WERI-Rb-1 (cell line): ENCODE measurements at regions not wholly inside any gene's neighbourhood (a gene's known extent, or its start where the extent isn't known, plus 50 kb on each side); places are given as distances from the start of the nearest gene placed in this dataset.
A peak's percentile ranks its signal among the peaks of the same experiment; 100 is the strongest.

ENCODE experiments used
- DNase-seq: peaks from one replicate; pipeline ENCODE4 v3.0.0-alpha.2; 2020
- H3K27ac ChIP-seq: fragments of 250-450 bp; sonication (Bioruptor Pico); 2 replicates; pipeline ENCODE4 v1.5.1; 2020; ENCODE audit warnings: mild to moderate bottlenecking, moderate library complexity
- H3K27me3 ChIP-seq: fragments of 250-450 bp; sonication (Bioruptor Pico); 2 replicates; pipeline ENCODE4 v1.5.1; 2021; ENCODE audit warnings: mild to moderate bottlenecking, low read depth, moderate library complexity; ENCODE audit not compliant: insufficient read depth, severe bottlenecking
- H3K36me3 ChIP-seq: fragments of 250-450 bp; sonication (Bioruptor Pico); 2 replicates; pipeline ENCODE4 v1.5.1; 2020; ENCODE audit warnings: mild to moderate bottlenecking, moderate library complexity
- H3K4me3 ChIP-seq: 2 replicates; pipeline ENCODE4 v1.5.1; 2011; ENCODE audit warnings: low read depth, mild to moderate bottlenecking, control low read depth, low read length
- H3K9me3 ChIP-seq: fragments of 250-450 bp; sonication (Bioruptor Pico); 2 replicates; pipeline ENCODE4 v1.5.1; 2021; ENCODE audit warnings: mild to moderate bottlenecking, moderate library complexity; ENCODE audit not compliant: severe bottlenecking
- TF ChIP-seq, protein P1 (sequence below): IDR thresholded peaks from 2 replicates; pipeline ENCODE4 v1.5.1; 2011; ENCODE audit warnings: low read depth, mild to moderate bottlenecking, control low read depth, inconsistent platforms, low read length

DNA sequence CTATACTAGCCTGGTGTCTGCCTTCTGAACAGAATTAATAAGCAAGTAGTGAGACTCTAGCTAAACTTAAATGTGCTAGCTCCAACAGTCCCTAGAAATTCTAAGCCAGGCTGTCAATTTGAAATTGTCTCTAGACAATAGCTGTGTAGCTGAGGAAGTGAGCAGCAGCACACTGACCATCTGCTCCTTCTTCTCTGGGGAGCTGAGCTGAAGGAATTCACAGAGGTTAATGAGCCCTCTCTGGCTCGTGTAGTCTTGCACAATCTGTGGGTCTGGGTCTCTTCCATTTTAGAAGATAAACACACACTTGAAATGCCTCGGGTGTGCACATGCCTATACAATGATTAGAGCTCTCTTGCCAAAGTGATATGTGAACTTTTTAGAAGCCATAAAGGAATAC is 63.5 kb upstream of the BARX1 start:
- Histone ChIP-seq H3K27me3 (no peaks in the 10 kb centered on the region), H3K9me3 (peaks cover 12% of the 10 kb centered on the region), H3K27ac (no peak overlapping the region), H3K36me3 (no peaks in the 10 kb centered on the region), H3K4me3 (no peak overlapping the region)
- DNase-seq: peak; percentile 44
- TF ChIP-seq, protein P1, sequence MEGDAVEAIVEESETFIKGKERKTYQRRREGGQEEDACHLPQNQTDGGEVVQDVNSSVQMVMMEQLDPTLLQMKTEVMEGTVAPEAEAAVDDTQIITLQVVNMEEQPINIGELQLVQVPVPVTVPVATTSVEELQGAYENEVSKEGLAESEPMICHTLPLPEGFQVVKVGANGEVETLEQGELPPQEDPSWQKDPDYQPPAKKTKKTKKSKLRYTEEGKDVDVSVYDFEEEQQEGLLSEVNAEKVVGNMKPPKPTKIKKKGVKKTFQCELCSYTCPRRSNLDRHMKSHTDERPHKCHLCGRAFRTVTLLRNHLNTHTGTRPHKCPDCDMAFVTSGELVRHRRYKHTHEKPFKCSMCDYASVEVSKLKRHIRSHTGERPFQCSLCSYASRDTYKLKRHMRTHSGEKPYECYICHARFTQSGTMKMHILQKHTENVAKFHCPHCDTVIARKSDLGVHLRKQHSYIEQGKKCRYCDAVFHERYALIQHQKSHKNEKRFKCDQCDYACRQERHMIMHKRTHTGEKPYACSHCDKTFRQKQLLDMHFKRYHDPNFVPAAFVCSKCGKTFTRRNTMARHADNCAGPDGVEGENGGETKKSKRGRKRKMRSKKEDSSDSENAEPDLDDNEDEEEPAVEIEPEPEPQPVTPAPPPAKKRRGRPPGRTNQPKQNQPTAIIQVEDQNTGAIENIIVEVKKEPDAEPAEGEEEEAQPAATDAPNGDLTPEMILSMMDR: no peak

DNA sequence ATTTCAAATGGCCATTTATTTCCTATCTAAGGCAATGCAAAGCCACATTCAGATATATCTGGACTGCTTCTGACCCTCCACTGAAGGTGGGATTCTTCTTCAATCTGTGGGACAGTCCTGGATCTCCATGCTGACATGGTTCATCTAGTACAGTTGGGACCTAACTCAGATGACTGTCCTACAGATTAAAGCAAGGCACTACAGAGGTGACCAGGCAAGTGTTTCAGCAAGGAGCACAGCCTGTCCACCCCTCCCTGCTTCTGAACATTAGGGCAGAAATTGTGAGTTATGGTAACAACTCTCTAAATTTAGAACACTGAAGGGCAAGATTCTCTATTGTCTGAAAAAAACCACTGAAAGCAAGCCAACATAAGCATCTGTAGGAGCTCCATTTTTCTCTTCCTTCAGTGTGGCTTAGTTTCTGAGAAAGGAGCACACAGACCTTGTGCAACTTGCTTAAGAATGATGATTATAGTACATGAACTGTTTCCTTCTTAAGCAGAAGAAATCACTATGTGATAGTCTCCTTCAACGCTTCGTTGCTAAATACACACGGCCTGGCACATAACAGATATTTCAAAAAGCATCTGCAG is 62.9 kb upstream of the BARX1 start:
- no peak overlapping the region for H3K27ac ChIP-seq
- peaks cover 12% of the 10 kb centered on the region for H3K9me3 ChIP-seq
- H3K4me3 ChIP-seq: no peak overlapping the region
- TF ChIP-seq, protein P1: no peak
- DNase-seq: no peak
- no peaks in the 10 kb centered on the region for H3K27me3 ChIP-seq
- H3K36me3 ChIP-seq: no peaks in the 10 kb centered on the region

DNA sequence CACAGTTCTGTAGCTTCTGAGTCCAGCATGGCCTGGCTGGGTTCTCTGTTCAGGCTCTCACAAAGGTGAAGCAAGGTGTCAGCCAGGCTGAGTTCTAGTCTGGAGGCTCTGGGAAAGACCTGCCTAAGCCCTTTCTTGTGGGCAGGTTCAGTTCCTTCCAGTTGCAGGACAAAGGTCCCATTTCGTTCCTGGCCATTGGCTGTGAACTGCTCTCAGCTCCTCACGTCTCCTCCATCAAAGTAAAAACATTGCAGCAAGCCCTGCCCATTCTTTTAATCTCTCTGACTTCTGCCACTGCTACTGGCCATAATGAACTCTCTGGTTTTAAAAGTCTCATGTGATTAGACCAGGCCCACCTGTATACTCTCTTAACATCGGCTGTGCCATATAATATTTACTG is 61.6 kb upstream of the BARX1 start:
- TF ChIP-seq, protein P1: no peak
- no peaks in the 10 kb centered on the region for H3K36me3 ChIP-seq
- H3K9me3 ChIP-seq: peaks cover 4% of the 10 kb centered on the region
- no peak for DNase-seq
- H3K4me3 ChIP-seq: no peak overlapping the region
- no peak overlapping the region for H3K27ac ChIP-seq
- no peaks in the 10 kb centered on the region for H3K27me3 ChIP-seq

DNA sequence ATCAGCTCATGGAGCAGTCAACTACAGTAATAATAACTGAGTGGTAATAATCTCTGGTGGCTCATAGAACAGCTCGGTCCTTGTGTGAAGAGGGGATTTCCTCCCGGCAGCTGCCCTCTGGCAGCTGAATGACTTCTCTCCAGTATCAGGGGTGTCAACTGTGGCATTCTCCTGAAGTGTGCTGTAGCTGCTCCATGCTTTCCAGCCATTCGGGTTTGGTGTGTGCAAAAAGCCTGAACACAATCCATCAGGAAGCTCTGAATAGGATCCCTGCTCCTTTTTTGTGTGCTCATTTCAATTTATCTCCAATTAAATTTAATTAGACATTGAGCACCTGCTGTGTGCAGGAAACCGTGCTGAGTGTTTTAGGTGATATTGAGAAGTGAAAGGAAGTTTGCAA is 59.8 kb upstream of the BARX1 start:
- no peaks in the 10 kb centered on the region for H3K36me3 ChIP-seq
- TF ChIP-seq, protein P1: no peak
- H3K4me3 ChIP-seq: no peak overlapping the region
- peak; percentile 73 for DNase-seq
- peak overlapping the region; percentile 22 for H3K27ac ChIP-seq
- H3K9me3 ChIP-seq: no peaks in the 10 kb centered on the region
- no peaks in the 10 kb centered on the region for H3K27me3 ChIP-seq

DNA sequence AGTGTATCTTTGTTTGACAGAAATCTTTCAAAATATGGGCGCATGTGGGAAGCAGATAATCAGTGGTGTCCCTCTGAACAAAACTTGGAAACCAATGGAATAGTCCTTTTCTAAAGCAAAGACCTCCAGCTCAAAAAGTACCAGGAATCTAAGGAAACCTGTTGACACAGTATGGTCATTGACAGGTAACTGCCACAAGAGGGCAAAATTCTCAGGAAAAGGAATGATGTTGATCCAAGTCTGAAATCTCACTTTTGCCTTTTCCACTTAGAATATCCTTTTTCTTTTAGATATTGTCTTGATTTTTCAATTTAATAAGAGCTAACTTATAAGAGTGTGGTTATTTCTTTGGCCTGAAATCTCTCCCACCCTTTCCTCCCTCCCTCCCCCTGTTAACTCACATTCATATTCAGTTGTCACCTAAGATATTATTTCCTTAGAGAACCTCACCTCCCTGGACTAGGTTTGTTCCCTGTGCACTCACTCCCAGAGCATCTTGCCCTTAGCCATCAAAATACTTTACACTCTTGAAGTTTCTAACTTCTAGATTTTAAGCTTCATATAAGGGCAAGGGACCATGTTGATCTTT is 59.0 kb upstream of the BARX1 start:
- DNase-seq: no peak
- H3K27me3 ChIP-seq: no peaks in the 10 kb centered on the region
- no peaks in the 10 kb centered on the region for H3K9me3 ChIP-seq
- H3K36me3 ChIP-seq: no peaks in the 10 kb centered on the region
- TF ChIP-seq, protein P1: peak; percentile 76
- H3K27ac ChIP-seq: no peak overlapping the region
- no peak overlapping the region for H3K4me3 ChIP-seq

DNA sequence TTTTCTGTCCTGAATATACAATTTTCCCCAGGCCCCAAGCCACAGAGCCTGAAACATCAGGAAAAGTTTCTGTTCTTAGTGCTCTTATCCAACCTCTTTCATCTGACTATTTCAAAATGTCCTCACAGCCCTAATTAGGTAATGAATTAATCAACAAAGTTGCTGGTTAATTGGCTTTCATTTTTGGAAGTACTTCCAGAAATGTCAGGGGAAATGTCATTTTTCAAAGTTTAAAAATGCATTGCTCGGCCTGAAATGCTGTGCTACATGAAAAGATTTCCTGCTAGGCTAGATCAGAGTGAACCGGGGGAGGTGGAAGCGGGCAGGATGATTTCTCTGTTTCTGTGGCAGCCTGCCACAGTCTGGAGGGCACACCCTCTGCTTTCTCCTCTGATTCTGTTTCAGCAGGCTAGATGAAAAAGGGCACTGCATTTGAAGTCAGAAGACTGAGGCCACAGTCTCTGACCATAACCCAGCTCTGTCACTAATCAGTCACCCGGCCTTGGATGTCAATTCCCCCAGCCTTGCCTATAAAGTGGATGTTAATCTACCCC is 55.9 kb upstream of the BARX1 start:
- TF ChIP-seq, protein P1: no peak
- no peaks in the 10 kb centered on the region for H3K27me3 ChIP-seq
- H3K27ac ChIP-seq: no peak overlapping the region
- H3K9me3 ChIP-seq: no peaks in the 10 kb centered on the region
- no peaks in the 10 kb centered on the region for H3K36me3 ChIP-seq
- DNase-seq: no peak
- no peak overlapping the region for H3K4me3 ChIP-seq
